GM19467 (cell line): ENCODE measurements at regions not wholly inside any gene's neighbourhood (a gene's known extent, or its start where the extent isn't known, plus 50 kb on each side); places are given as distances from the start of the nearest gene placed in this dataset.
"Not testable (repeated sequence)": the region's sequence is repeated elsewhere in the genome, so short reads cannot be mapped to it uniquely, and the experiment has no call there.

Source experiments
- ATAC-seq: cut with Tn5 transposase; IDR thresholded peaks from one replicate; pipeline ENCODE4 v1.9.1; 2021; ENCODE audit warnings: mild to moderate bottlenecking, moderate library complexity; ENCODE audit not compliant: unreplicated experiment

DNA sequence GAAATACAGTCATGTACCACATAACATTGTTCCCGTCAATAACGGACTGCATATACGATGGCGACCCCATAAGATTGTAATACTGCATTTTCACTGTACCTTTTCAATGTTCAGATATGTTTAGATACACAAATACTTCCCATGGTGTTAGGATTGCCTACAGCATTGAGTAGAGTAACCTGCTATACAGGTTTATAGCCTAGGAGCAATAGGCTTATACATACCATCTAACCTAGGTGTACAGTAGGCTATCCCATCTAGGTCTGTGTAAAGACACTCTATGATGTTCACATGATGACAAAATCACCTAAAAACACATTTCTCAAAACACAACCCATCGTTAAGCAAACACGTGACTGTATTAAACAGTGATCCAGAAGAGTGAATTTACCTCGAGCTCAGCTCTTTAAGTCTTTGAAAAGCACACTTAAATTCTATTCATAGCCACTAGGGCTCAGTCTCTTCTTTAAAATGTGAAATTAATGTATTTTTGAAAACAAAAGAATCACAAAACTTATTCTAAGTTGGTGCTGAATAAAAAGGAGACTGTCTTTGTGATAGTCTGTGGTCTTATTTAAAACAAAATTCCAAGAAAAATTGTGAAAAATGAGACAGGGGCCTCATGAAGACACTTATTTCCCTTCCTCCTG lies 239.1 kb upstream of the ARID2 start:
- no peak for ATAC-seq

DNA sequence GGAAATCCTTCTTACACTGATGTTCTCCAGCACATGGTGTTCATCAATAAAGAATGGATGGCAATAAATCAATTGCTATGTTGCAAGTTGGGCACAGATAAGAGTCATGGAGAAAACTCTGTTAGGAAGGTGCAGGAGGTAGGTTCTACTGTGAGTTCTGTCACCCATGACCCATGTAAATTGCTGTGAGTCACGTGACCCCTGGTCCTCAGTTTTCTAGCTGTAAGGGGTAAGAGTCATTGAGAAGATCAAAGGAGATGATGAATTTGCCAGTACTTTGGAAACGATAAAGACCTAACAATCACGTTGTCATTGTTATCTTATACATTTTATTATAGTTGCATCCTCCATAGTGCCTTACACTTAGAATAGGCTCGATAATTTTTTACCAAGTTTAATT lies 235.2 kb upstream of the ARID2 start:
- no peak for ATAC-seq

DNA sequence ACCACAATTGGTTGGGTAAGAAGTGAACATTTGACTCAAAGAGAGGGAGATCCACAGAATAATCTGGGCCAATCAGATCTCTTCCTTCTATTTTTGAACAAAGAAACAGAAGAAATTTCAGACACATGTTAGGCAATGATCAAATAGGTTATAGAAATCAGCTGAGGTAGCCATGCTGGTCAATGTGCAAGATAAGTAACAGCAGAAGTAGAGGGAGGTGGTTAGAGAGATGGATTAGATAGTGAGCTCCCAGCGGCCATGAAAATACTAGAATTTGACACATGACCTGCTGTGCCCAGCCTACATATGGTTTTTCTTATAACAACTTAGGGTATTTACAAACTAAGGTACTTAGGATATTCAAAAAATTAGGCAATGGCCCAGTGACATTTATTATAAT lies 230.9 kb upstream of the ARID2 start:
- ATAC-seq = no peak

DNA sequence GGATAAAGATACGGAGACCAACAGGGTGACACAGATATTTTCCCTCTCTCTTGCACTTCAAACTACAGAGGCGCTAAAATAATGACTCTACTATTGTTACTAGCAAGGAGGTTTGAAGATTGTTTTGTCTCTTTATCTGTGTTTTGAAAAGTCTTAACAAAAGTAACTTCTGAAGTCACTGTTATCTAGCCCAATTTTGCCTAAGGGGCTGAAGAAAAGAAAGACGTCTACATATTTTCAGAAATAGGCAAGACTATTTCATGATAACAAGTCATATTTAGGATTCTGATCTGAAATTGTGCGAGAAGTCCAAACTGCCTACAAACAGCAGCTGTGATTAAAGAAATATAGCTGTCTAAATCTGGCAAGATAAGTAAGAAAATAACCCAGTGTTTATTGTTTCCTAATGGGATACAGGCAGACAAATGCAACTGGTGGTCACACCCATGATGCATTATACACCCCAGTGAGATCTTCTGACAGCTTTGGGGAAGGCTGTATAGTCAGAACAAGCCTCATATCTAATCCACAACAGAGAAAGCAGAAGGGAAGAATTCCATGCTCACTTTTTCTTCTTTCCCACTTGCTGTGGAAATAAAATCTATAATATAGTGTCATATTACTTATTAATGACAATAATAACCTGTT lies 226.9 kb upstream of the ARID2 start:
- no peak for ATAC-seq

DNA sequence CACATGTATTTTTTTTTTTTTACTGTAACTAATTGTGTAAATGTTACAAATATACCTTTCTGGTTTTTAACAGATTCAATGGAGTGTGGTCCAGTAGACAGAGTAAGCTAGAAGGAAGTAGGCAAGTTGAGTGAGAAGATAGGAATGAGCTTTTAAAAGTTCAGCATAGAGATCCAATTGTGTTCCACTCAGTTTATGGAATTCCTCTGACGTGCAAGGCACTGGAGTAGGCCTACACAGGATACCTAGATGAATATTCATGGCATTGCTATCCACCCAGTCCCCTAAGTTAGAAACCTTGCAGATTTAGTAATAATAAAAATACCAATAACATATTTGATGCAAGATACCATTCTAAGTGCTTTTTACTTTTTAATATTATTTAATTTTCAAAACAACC lies 225.6 kb upstream of the ARID2 start:
- ATAC-seq = no peak

DNA sequence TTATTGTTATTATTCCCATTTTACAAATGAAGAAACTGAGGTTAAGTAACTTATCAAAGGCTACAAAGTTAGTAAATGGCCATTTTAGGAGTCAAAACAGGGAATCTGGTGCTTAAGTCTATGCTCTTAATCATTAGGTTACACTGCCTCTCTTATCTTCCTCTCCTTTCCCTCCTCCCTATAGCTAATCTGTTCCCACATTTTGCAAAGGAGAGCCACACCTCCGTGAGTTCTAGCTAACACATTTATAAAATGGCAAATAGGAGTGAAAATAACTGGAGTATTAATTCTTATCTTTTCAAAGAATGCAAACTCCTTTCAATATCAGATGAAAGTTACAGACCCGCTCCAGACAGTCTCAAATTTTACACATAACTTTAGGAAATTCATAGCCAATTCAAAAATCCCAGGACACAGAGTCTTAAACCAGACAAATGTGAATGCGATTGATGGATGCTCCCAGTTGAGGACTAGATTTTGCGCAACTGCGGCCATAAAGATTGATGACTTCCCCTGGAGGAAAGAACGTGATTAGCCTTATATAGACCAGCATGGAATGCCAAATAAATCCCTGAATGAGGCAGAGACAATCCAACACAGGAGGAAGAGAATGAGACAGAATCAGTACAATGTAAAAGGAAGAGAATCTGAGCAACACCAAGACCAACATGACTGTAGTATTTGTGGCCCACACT lies 225.0 kb upstream of the ARID2 start:
- no peak for ATAC-seq

DNA sequence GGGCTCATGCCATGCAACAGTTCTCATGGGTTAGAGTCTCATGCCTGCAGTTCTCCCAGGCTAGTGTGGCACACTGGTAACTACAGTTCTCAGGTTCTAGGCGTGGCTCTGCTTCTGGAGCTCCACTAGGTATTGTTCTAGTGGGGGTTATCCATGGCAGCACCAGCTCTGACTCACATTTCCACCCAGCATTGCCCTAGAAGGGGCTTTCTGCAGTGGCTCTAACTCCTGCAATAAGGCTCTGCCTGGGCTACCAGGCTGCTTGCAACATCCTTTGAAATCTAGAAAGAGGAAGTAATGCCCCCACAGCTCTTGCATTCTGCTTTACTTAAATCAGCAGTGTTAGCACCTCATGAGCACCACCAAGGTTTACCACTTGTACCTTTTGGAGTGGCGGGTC lies 220.3 kb upstream of the ARID2 start:
- no peak for ATAC-seq

DNA sequence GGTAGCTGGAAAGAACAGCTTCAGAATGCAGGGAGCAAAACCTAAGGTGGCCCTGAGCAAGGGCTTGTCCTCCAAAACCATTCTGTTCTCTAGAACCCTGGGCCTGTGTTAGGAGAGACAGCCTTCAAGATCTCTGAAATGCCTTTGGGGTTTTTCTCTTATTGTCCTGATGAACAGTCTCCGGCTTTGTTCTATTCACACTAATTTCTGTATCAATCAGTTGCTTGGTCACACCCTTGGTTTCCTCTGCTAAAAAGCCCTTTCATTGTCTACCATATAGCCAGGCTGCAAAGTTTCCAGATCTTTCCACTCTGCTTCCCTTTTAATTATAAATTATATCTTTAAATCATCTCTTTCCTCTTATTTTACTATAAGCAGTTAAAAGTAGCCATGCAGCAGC lies 219.9 kb upstream of the ARID2 start:
- ATAC-seq = no peak

DNA sequence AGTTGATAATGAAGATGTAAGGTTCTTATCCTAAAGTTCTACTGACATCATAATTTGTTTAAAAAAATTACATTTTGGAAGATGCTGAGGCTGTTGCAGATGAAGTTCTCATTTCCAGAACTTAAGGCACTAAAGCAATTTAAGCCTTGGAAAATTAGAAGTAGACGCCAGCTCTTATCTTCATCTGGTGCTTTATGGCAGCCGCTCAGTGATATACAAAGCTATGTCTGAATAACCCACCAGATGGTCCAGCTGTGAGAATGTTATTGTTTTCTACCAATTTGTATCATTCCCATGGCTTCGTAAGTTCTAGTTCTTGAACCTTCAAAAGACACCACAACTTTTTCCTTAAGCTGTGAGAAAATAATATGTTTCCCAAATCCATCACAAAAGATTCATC lies 212.1 kb upstream of the ARID2 start:
- no peak for ATAC-seq

DNA sequence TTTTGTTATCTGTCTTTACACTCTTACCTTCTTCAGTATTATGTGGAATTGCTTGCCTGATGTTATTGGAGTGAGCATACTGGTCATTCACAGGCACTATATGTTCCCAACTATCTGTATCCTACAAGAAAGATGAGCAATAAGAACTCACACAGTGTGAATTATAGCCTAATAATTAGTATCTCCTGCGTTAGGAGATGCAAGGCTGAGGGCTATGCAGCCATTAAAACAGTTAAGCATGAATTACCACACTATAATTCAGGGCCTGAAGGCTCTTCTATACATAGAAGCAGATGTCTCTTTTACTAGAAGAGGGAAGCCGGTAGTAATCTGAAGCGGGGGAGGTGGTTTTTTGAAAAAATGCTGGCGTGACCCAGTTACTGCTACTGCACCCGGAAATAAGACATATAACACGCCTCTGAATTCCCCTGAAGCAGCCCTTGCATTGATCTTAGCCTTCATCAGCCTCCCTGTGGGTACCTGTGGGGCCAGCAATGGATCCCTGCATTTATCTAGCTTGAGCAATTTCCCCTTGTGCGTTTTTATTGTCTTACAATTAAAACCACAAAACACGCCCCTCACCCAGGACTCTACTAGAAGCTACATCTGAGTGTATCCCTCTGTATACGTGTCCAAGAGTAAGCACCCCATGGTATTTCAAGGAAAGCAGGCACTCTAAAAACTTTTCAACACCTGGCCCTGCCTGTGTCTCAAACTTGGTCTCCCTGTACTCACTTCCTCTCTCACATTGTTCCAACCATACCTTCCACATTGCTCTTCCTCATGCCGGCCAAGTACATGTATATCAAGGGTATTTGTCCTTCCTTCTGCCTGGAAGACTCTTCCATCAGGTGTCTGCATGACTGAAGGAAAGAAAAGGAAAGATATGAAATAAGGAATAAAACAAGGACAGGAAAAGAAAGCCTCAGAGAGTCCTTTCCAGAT lies 210.9 kb upstream of the ARID2 start:
- no peak for ATAC-seq

DNA sequence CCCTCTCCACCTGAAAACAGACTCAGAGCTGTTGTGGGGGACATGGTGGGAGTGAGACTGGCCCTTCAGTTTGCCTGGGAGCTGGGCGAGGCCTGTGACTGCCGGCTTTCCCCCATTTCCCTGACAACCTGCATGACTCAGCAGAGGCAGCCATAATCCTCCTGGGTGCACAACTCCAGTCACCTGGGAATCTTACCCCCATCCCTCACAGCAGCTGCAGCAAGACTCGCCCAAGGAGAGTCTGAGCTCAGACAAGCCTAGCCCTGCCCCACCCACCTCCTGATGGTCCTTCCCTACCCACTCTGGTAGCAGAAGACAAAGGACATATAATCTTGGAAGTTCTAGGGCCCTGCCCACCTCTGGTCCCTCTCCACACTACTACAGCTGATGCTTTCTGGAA lies 207.3 kb upstream of the ARID2 start:
- no peak for ATAC-seq

DNA sequence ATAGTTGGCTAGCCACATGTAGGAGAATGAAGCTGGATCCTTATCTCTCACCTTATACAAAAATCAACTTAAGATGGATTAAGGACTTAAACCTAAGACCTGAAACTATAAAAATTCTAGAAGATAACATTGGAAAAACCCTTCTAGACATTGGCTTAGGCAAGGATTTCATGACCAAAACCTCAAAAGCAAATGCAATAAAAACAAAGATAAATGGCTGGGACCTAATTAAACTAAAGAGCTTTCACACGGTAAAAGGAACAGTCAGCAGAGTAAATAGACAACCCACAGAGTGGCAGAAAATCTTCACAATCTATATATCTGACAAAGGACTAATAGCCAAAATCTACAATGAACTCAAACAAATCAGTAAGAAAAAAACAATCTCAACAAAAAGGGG lies 202.7 kb upstream of the ARID2 start:
- not testable (repeated sequence) for ATAC-seq

DNA sequence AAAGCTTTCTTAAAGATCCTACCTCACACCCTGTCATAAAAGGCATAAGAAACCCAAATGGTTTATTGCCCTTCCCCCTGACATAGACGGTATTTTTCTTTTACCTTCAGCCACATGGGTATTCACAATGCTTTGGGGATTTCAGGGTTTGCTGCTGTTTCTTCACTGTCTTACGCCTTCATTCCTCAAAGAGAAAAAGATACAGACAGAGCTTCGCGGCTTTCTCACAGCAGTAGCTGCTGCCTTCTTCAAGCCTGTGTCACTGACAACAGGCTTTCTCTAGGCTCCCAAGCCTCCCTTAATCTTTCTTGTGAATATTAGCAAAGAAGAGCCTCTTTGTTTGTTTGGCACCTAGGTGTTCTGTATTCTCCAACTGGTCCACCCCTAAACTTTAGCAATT lies 197.4 kb upstream of the ARID2 start:
- ATAC-seq = no peak

DNA sequence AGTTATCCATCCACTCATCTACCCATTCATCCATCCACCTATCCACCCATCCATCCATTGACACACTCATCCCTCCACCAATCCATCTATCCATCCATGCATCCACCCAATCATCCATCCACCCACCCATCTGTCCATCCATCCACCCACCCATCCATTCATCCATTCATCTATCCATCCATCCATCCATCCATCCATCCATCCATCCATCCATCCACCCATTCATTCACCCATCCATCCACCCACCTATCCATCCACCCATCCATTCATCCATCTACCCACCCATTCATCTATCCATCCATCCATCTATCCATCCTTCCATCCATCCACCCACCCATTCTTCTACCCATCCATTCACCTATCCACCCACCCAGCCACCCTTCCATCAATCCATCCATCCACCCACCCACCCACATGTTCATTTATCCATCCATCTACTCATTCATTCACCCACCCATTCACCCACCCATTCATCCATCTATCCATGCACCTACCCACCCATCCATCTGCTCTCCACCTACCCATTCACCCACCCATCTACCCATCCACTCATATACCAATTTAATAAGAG lies 193.8 kb upstream of the ARID2 start:
- no peak for ATAC-seq

DNA sequence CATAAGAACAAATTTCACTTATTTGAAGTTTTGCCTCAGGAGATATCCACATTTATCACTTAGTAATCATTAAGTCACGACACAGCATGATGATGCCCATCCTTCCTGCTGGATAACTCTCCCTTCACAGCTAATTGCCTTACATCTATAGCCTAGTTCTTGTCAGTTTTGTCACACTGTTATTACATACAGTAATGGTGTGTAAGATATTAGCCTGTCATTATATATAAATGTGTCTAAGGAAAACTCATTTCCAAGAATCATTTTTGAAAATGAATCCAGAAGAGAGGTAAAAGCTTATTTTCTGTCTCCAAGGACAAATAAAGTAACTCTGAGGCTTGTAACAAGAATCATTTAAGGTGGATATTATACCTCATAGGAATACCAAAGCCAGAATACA lies 193.2 kb upstream of the ARID2 start:
- ATAC-seq = no peak

DNA sequence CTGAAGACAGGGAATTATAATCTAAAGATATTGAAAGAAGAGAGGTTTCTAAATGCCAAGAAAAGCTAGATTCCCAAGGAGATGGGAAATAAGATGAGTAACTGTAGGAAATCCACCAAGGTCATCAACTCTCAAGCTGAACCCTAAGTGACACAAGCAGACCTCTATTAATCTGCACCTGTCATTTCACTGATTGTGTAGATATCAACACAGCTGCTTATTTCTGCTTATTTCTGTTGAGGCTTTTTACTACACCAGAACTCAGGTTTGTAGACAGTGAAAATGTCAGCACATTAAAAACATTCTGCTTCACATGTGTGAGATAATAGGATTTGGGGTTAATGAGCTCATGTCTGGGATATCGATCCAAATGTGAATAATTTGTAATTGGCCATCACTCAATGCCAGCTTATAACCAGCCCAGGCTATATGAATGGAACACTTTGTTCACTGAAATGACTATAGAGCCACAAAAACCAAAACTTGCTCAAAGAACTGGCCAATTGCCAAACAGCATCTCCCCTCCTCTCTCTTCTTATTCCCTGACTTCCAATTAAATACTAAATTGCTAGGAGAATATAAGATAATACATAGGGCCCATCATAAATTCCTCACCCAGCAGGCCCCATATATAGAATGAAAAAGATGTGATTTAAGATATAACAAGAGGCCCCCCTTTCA lies 188.7 kb upstream of the ARID2 start:
- ATAC-seq = no peak

DNA sequence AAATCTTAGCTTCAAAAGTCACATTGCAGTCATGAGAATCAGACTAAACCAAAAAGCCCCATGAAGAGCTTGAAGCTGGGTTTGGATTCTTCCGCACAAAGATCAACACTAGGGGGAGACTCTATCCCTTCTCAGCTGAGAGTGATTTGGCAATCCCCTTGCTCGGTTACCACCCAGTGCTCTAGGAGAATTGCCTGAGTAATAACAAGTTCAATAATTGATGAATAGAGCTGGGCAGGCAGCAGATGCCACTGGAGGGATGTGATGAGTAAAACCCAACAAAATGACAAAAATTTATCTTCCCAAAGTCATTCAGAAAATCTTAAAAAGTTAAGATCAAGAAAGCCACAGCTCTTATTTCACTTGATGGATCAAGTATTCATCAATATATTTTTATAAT lies 185.6 kb upstream of the ARID2 start:
- ATAC-seq = peak; percentile 87

DNA sequence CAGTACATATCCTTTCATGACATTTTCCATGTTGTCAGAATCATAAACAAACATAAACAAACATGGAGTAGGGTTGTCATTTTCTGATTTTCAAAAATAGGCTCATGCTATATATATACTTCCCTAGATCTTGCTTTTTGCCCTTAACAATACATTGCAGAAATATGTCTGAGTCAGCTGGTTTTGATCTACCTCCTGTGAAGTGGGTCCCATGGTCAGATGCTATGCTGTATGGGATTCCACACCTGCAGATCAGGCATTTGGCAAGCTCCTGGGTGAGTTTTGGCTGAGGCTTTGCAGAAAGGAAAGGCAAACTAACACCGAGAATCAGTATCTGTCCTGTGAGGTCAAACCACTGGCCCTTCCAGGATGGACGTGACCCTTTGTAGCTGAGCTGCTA lies 183.0 kb upstream of the ARID2 start:
- ATAC-seq = no peak

DNA sequence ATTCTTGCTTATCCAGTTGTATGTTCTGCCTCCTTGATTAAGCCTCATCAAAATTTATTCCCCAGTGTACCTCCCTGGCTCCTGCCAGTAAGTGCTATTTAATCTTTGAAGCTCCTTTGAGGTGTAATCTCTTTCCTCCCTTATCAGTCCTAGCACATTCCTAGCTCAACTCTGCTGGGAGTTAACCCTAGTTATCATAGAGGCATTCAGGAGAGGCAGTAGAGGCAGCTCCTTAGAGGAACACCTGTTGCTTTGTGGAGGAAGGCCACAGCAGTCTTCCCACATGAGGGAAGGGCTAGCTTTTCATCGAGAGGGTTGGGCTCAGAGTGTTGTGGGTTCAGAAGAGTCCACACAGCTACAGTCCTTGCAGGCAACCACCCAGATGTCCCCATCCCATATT lies 182.4 kb upstream of the ARID2 start:
- ATAC-seq = no peak

DNA sequence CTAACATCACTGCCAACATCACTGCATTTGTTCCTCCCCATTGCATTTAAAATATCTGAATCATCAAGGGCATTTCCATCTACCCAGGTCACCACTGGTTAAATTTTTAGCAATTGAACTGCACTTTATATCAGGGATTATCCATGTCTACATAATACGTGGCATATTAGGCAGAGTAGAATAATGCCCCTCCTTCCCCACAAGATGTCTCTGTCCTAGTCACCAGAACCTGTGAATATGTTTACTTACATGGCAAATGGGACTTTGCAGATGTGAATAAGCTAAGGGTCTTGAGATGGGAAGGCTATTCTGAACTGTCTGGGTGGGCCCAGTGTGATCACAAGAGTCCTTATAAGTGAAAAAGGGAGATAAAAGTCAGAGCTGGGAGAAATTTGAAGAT lies 181.7 kb upstream of the ARID2 start:
- ATAC-seq = no peak
